Thymus (tissue), 11 donors: ENCODE measurements at regions not wholly inside any gene's neighbourhood (a gene's known extent, or its start where the extent isn't known, plus 50 kb on each side); places are given as distances from the start of the nearest gene placed in this dataset.

Source experiments
- DNase-seq, 9 donors: peaks; one replicate each; pipeline ENCODE4 v3.0.0-alpha.2; 2013; ENCODE audit warnings: low spot score in 9 of 9, low read depth in 6 of 9, missing footprints in 1 of 9
- H3K27ac ChIP-seq, 2 donors: one replicate each; pipeline ENCODE4 v1.5.1; 2013; ENCODE audit warnings: control low read depth in 1 of 2, low read depth in 1 of 2, low read length in 1 of 2, mild to moderate bottlenecking in 1 of 2, moderate library complexity in 1 of 2
- H3K27me3 ChIP-seq, 2 donors: one replicate each; pipeline ENCODE4 v1.5.1; 2013; ENCODE audit warnings: low read length in 1 of 2; ENCODE audit not compliant: control insufficient read depth in 2 of 2, insufficient read depth in 1 of 2
- H3K36me3 ChIP-seq, 2 donors: one replicate each; pipeline ENCODE4 v1.5.1; 2013; ENCODE audit warnings: low read length in 1 of 2, mild to moderate bottlenecking in 1 of 2, moderate library complexity in 1 of 2; ENCODE audit not compliant: control insufficient read depth in 2 of 2, insufficient read depth in 2 of 2
- H3K4me1 ChIP-seq, 2 donors: one replicate each; pipeline ENCODE4 v1.5.1; 2013; ENCODE audit warnings: low read length in 2 of 2; ENCODE audit not compliant: control insufficient read depth in 2 of 2, insufficient read depth in 2 of 2
- H3K4me3 ChIP-seq, 2 donors: one replicate each; pipeline ENCODE4 v1.5.1; 2013; ENCODE audit warnings: low read length in 2 of 2, control low read depth in 1 of 2, mild to moderate bottlenecking in 1 of 2
- H3K9me3 ChIP-seq, 2 donors: one replicate each; pipeline ENCODE4 v1.5.1; 2013; ENCODE audit warnings: low read length in 1 of 2, mild to moderate bottlenecking in 1 of 2; ENCODE audit not compliant: control insufficient read depth in 2 of 2, insufficient read depth in 1 of 2
- WGBS: extraction: QIAGEN DNeasy Blood & Tissue Kit; methylation state at CpG from one replicate; pipeline ENCODE4 v1.1.7; 2013; 5-methylcytosine and 5-hydroxymethylcytosine counted together
- donor health status: healthy.

DNA sequence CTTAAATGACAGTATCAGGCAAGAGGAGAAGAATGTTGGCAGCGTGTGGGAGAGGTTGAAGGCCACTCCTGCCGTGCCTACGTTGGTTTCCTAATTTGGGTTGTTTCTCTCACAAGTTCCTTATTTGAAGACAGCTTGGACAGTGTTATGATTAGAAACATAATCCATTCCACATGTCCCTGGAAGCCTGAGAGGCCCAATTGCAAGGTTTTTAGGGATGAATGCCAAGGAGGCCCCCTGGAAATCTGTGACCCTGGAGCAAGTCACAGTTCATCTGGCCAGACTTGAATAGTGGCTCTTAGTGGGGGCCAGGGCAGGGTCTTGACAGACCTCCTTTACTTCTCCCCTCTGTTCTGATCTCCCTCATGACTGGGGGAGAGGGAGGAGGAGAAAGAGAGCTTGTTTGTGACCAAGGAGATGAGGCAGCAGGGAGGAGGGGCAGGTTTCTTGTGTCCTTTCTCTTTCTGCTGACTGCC is 584.4 kb upstream of the TBL1XR1 start:
- WGBS = 62% methylated on average over 3 of the region's 3 CpGs
- Histone ChIP-seq H3K27me3 (no peaks in the 10 kb centered on the region), H3K4me1 (peaks cover 5 to 10% of the 10 kb centered on the region in 2 donors), H3K4me3 (no peak overlapping the region), H3K9me3 (peaks cover 0 to 3% of the 10 kb centered on the region in 2 donors), H3K27ac (peak overlapping the region in 1 of 2 donors; percentile 43), H3K36me3 (no peaks in the 10 kb centered on the region)
- no peak for DNase-seq

DNA sequence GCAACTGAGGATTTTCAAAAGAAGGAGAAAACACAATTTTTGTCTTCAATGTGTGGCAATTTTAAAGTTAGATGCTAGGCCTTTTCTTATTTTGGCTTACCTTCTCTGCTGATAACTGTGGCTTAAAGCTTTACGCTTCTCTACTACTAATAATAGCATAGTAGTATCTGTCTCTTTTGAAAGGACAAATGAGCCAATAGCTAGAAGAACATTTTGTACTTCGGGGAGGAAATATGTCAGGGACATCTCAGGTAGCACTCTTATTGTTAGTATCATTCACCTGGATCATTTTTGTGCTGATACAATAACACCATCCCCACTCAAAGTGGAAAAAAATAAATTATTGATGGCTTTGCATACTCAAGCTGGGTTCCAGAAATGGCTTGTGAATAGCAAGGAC is 586.1 kb upstream of the TBL1XR1 start:
- H3K4me3 ChIP-seq = no peak overlapping the region
- H3K36me3 ChIP-seq = no peaks in the 10 kb centered on the region
- peaks cover 5% of the 10 kb centered on the region in 2 donors for H3K4me1 ChIP-seq
- H3K27me3 ChIP-seq = no peaks in the 10 kb centered on the region
- WGBS = 96% methylated on average over 2 of the region's 2 CpGs
- no peak for DNase-seq
- no peaks in the 10 kb centered on the region for H3K9me3 ChIP-seq
- H3K27ac ChIP-seq = no peak overlapping the region

DNA sequence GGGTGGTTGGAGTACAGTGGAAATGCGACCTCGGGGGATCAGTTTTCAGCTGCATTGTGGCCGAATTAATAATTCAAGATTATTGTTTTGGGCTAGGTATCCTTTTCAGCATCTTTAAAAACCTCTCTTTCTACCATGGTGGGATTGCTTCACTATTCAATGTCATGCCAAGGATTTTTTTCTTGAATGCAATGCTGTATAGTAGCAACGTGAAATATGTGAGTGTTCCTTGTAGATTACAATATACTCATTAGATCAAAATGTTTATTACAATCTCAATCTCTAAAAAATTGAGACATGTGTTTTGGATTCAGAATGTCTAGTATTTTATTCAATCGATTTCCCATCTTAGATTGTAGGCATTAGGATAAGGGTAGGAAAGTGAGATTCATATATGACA is 586.5 kb upstream of the TBL1XR1 start:
- no peaks in the 10 kb centered on the region for H3K27me3 ChIP-seq
- DNase-seq = no peak

DNA sequence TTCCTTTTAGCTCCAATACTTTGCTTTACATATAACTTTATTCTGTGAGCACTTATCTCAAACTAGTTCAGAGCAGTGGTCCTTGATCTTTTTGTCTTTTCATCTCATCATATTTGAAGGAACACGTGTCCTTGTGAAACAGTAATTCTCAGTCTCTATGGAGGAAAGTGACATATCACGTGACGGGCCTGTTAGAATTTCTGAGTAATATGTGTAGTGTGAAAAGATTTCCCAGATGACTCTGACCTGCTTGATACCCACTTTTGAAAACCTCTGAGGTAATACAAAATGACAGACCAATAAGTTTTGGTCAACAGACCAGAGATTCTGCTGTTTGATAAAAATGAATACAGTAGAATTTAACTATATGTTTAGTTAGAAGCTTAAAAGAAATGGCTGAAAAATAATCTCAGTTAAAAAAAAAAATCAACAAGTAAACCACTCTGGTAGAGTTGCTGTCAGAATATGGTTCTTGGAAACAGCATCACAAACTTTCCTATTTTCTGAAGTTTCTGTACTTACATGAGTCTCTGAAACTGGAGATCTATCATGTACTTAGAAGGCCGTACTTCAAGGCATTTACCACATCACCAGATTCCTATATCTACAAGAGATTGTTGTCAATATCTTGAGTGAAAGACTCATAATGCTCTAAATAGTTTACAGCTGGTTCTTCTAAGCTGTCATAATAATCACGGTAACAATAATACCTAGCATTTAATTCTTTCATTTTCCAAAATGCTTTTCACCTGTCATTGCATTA is 590.2 kb upstream of the TBL1XR1 start:
- 69% methylated on average over 5 of the region's 5 CpGs for WGBS
- Histone ChIP-seq H3K27me3 (no peaks in the 10 kb centered on the region), H3K4me1 (peaks cover 0 to 3% of the 10 kb centered on the region in 2 donors), H3K27ac (no peak overlapping the region), H3K36me3 (no peaks in the 10 kb centered on the region), H3K4me3 (no peak overlapping the region), H3K9me3 (no peaks in the 10 kb centered on the region)
- DNase-seq = no peak

More for the DNA sequence above, 586.5 kb upstream of the TBL1XR1 start:
- WGBS = 88% methylated on average over 5 of the region's 5 CpGs
- no peaks in the 10 kb centered on the region for H3K9me3 ChIP-seq
- no peaks in the 10 kb centered on the region for H3K36me3 ChIP-seq
- no peak overlapping the region for H3K4me3 ChIP-seq
- peaks cover 2 to 5% of the 10 kb centered on the region in 2 donors for H3K4me1 ChIP-seq
- H3K27ac ChIP-seq = no peak overlapping the region

DNA sequence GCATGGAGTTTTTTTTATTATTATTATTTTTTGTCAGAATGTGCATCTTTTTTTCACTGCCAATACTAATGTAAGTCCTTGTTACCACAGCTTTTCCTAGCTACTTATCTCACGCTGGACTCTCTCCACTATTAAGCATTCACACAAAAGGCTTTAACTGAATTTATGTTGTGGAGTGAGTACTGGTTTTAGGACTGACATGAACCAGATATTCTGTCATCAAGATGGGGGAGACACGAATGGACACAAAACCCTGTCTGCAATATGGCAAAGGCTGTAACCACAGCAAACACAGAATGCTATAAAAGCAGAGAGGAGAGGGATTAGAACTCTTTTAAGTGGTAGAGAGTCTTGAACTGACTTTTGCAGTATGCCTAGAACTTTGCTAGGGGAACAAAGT is 592.2 kb upstream of the TBL1XR1 start:
- H3K4me1 ChIP-seq = peaks cover 0 to 3% of the 10 kb centered on the region in 2 donors

DNA sequence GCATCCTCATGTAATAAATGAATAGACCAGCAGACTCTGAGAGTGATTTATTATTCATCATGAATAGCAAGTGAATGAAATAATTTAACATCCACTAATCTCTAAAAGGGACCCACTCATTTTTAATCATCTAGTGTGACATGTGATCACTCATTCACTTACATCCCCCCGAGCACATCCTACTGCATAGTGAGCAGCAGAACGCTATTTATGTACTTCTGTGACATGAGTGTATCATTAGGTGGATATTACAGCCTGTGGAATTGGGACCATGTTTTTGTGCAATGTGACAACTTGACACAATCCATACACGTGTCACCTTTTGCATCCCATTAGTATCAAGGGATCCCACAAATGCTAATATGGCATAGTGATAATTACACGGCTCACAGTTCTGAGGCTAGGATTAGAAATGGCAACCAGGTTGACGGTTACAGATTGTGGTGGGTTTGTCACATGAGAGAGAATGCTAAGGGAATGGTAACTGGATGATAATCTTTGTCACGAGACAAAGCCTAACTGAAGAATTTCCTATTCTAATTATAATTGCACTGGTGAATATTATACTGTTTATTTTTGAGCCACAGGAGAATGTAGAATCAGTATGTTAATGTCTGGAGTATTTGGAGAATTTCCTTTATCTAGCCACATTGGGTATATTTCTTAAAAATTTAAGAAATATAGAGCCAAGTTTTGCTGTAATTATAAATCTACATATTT is 595.2 kb upstream of the TBL1XR1 start:
- Histone ChIP-seq H3K9me3 (no peaks in the 10 kb centered on the region), H3K36me3 (no peaks in the 10 kb centered on the region), H3K27ac (no peak overlapping the region), H3K4me3 (no peak overlapping the region), H3K27me3 (no peaks in the 10 kb centered on the region), H3K4me1 (no peaks in the 10 kb centered on the region)
- WGBS = 98% methylated on average over 6 of the region's 6 CpGs
- no peak for DNase-seq

More for the DNA sequence above, 592.2 kb upstream of the TBL1XR1 start:
- Histone ChIP-seq H3K9me3 (no peaks in the 10 kb centered on the region), H3K36me3 (no peaks in the 10 kb centered on the region), H3K27ac (no peak overlapping the region), H3K4me3 (no peak overlapping the region), H3K27me3 (no peaks in the 10 kb centered on the region)
- 88% methylated on average over 2 of the region's 2 CpGs for WGBS
- DNase-seq = no peak

DNA sequence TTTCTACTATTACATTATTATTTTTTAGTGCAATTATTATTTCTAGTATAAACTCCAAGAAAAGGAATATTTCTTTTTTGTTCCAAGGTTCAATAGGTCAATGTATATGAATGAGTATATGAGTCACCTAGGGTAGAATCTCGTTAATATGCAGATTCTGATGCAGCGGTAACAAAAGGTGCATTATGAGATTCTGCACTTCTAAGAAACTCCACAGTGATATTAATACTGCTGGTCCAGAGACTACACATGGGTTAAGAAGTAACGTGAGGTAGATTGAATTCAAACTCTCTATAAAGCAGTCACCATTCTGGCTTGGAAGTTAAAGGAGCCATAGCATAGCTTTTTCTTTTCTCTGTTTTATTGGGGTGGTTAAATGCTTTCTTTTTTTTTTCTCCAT is 596.2 kb upstream of the TBL1XR1 start:
- Histone ChIP-seq H3K27ac (no peak overlapping the region), H3K36me3 (no peaks in the 10 kb centered on the region), H3K27me3 (no peaks in the 10 kb centered on the region), H3K9me3 (no peaks in the 10 kb centered on the region), H3K4me3 (no peak overlapping the region), H3K4me1 (no peaks in the 10 kb centered on the region)
- WGBS = 97% methylated on average over 3 of the region's 3 CpGs
- DNase-seq = no peak

DNA sequence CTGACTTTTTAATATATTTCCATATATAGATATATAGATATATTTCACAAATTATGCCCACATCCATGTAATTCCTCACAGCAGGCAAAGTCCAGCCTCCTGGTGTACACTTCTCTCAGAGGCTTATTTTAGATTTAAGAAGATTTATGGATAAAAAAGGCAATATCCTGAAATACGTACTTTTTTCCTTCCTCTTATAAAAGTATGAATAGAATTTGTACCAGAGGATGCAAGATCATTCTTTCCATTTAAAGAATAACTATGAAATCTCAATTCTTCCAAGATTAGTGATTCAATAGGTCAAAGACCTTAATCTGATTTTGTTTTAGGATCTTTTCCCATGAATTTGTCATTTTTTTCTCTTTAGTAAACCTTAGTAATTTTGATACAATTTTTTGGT is 597.9 kb upstream of the TBL1XR1 start:
- WGBS = 98% methylated on average over 1 of the region's 1 CpG
- H3K27ac ChIP-seq = no peak overlapping the region
- H3K4me3 ChIP-seq = no peak overlapping the region
- no peaks in the 10 kb centered on the region for H3K9me3 ChIP-seq
- no peak for DNase-seq
- H3K36me3 ChIP-seq = no peaks in the 10 kb centered on the region
- H3K4me1 ChIP-seq = no peaks in the 10 kb centered on the region
- H3K27me3 ChIP-seq = no peaks in the 10 kb centered on the region

DNA sequence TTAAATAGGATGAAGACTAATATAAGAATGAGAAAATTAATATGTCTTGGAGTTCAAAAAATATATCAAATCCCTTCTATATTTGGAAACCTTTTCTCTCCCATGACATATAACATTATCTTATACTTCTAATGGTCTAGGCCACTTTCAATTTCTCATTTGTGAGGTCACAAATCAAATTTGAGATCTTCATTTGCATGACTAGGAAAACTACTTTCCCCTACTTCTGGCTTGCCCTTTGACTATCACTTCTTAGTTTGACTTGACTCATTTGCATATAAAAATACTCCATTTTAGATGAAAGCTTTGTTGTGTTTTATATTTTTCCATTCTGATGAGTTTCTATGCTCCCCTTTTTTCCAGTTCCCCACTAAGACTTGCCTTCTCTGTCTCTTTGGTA is 598.6 kb upstream of the TBL1XR1 start:
- H3K36me3 ChIP-seq = no peaks in the 10 kb centered on the region
- H3K9me3 ChIP-seq = no peaks in the 10 kb centered on the region
- DNase-seq = no peak
- H3K4me3 ChIP-seq = no peak overlapping the region
- H3K27ac ChIP-seq = no peak overlapping the region
- H3K27me3 ChIP-seq = no peaks in the 10 kb centered on the region
- H3K4me1 ChIP-seq = peaks cover 0 to 3% of the 10 kb centered on the region in 2 donors
